ENCODE measurements at regions not wholly inside any gene's neighbourhood (a gene's known extent, or its start where the extent isn't known, plus 50 kb on each side); places are given as distances from the start of the nearest gene placed in this dataset.

DNA sequence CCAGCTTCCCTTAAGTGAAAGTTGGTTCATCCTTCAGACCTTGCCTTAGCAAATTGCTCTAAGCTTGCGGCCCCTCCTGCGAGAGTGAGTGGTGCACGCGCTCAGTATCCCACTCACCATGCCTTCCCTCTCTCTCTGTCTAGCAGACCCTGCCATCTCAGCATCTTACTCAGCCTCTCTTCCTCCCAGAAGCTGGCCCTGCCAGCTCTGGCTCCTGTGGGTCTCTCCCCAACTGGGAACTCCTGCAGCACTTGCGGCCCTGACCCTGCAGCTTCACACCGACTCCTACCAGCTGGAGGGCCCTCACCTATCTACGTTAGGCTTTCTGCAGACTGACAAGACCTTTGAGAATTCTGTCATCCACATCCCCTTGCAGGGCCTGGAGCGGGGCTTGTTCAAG lies 286.1 kb upstream of the TLE3 start:
- Histone ChIP-seq H3K4me1 (ENCODE audit: control insufficient read depth in 2 of 3, insufficient read depth in 2 of 3, low read depth in 1 of 3, low read length in 3 of 3) (no peaks in the 10 kb centered on the region), H3K27me3 (ENCODE audit: control insufficient read depth, insufficient read depth, low read length) (no peaks in the 10 kb centered on the region), H3K36me3 (ENCODE audit: control insufficient read depth in 2 of 3, insufficient read depth in 3 of 3, low read length in 3 of 3) (no peaks in the 10 kb centered on the region), H3K4me3 (ENCODE audit: low read length in 3 of 3) (no peak overlapping the region), H3K27ac (ENCODE audit: low read depth in 2 of 2, low read length in 2 of 2) (no peak overlapping the region), H3K9me3 (ENCODE audit: control insufficient read depth in 2 of 3, insufficient read depth in 1 of 3, low read length in 3 of 3) (peaks cover 0 to 5% (median 0%) of the 10 kb centered on the region in 3 donors), H3K9ac (ENCODE audit: low read length in 3 of 3) (no peak overlapping the region)
- DNase-seq = no peak
- intact Hi-C loops (cut with DNase I) = no loop called here
- no peak for FAIRE-seq
- TF ChIP-seq, protein P1, sequence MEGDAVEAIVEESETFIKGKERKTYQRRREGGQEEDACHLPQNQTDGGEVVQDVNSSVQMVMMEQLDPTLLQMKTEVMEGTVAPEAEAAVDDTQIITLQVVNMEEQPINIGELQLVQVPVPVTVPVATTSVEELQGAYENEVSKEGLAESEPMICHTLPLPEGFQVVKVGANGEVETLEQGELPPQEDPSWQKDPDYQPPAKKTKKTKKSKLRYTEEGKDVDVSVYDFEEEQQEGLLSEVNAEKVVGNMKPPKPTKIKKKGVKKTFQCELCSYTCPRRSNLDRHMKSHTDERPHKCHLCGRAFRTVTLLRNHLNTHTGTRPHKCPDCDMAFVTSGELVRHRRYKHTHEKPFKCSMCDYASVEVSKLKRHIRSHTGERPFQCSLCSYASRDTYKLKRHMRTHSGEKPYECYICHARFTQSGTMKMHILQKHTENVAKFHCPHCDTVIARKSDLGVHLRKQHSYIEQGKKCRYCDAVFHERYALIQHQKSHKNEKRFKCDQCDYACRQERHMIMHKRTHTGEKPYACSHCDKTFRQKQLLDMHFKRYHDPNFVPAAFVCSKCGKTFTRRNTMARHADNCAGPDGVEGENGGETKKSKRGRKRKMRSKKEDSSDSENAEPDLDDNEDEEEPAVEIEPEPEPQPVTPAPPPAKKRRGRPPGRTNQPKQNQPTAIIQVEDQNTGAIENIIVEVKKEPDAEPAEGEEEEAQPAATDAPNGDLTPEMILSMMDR (IDR thresholded peaks at IDR 0.05; ENCODE audit: borderline replicate concordance, extremely low read depth, insufficient read depth) = no peak

DNA sequence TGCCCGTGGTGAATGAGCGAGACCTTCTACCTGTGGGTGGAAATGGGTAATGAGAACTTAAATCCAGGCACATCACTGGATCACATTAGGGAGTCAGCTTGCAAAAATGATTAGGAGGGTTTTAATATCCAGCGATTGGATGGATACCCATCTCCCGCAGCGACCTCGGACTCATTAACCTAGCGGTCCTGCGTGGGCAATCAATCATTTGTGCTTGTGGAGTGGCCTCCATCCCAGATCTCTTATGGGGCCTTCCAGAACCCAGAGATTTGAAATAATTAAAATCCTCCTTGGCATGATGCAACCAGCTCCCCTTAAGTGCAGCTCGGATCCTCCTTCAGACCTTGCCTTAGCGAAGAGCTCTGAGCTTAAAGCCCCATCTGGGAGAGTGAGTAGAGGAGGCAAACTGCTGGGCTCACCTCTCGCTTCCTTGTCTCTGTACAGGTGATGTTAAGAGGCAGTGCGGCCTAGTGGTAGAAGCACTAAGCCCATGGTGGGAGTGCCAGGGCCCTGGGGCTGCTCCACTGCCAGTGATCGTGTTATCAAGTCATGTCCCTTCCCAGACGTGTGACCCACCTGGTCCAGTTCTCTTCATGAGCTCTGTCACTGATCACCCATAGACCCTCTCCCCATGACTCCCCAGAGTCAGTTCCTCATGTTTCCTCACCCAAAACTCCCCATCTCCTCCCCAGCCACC lies 285.2 kb upstream of the TLE3 start:
- TF ChIP-seq, protein P1 (IDR thresholded peaks at IDR 0.05; ENCODE audit: borderline replicate concordance, extremely low read depth, insufficient read depth) = no peak
- intact Hi-C loops (cut with DNase I) = no loop called here

DNA sequence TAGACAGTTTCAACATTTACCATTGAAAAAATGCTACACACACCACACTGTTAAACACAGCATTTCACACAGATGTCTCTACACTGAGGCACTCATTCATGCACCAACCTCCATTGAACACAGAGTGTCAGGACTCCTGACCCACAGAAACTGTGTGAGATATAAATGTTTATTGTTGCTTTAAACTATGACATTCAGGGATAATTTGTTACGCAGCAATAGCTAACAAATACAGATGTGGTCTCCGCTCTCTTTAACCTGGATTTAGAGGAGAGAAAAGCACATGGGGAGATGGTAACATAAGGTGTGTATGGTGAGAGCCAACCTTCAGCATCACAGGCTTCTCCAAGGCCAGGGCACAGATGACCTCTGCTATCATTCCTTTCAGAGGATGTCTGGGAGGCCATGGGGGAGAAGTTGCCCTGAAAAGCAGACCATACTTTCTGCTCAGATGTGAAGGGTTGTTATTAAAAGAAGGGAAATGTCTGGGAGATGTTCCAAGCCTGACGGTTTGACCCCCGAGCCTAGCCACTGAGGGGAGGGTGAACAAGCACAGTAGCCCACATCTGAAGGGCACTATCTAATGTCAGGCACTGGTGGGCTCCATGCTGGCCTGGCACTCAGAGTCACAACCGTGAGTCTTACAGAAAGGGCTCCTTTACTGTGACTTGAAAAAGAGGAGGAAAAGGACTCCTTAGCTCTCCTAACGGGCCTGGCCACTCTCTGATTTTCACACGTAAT lies 284.5 kb upstream of the TLE3 start:
- Histone ChIP-seq H3K9ac (ENCODE audit: low read length in 3 of 3) (no peak overlapping the region), H3K36me3 (ENCODE audit: control insufficient read depth in 2 of 3, insufficient read depth in 3 of 3, low read length in 3 of 3) (no peaks in the 10 kb centered on the region), H3K27me3 (ENCODE audit: control insufficient read depth, insufficient read depth, low read length) (no peaks in the 10 kb centered on the region), H3K4me1 (ENCODE audit: control insufficient read depth in 2 of 3, insufficient read depth in 2 of 3, low read depth in 1 of 3, low read length in 3 of 3) (no peaks in the 10 kb centered on the region), H3K9me3 (ENCODE audit: control insufficient read depth in 2 of 3, insufficient read depth in 1 of 3, low read length in 3 of 3) (peaks cover 0 to 5% (median 0%) of the 10 kb centered on the region in 3 donors), H3K4me3 (ENCODE audit: low read length in 3 of 3) (no peak overlapping the region), H3K27ac (ENCODE audit: low read depth in 2 of 2, low read length in 2 of 2) (no peak overlapping the region)
- no peak for FAIRE-seq
- intact Hi-C loops (cut with DNase I) = no loop called here
- DNase-seq = no peak
- TF ChIP-seq, protein P1 (IDR thresholded peaks at IDR 0.05; ENCODE audit: borderline replicate concordance, extremely low read depth, insufficient read depth) = no peak

More for the DNA sequence above, 285.2 kb upstream of the TLE3 start:
- DNase-seq (no peak), FAIRE-seq (no peak)
- H3K36me3 ChIP-seq (ENCODE audit: control insufficient read depth in 2 of 3, insufficient read depth in 3 of 3, low read length in 3 of 3) = no peaks in the 10 kb centered on the region
- no peak overlapping the region for H3K4me3 ChIP-seq (ENCODE audit: low read length in 3 of 3)
- H3K4me1 ChIP-seq (ENCODE audit: control insufficient read depth in 2 of 3, insufficient read depth in 2 of 3, low read depth in 1 of 3, low read length in 3 of 3) = no peaks in the 10 kb centered on the region
- H3K9me3 ChIP-seq (ENCODE audit: control insufficient read depth in 2 of 3, insufficient read depth in 1 of 3, low read length in 3 of 3) = peaks cover 0 to 5% (median 0%) of the 10 kb centered on the region in 3 donors
- H3K9ac ChIP-seq (ENCODE audit: low read length in 3 of 3) = no peak overlapping the region
- no peak overlapping the region for H3K27ac ChIP-seq (ENCODE audit: low read depth in 2 of 2, low read length in 2 of 2)
- H3K27me3 ChIP-seq (ENCODE audit: control insufficient read depth, insufficient read depth, low read length) = no peaks in the 10 kb centered on the region
